ENCODE measurements at regions not wholly inside any gene's neighbourhood (a gene's known extent, or its start where the extent isn't known, plus 50 kb on each side); places are given as distances from the start of the nearest gene placed in this dataset.

GRCh38 chr2:15828576-15828975 is 111.8 kb upstream of the MYCN start (continued):
- no peak for TF ChIP-seq KDM5A (IDR thresholded peaks at IDR 0.05; ENCODE audit: low read length)
